Astrocyte (in vitro differentiated cells and primary cell): ENCODE measurements at regions not wholly inside any gene's neighbourhood (a gene's known extent, or its start where the extent isn't known, plus 50 kb on each side); places are given as distances from the start of the nearest gene placed in this dataset.

Experiments used
- EZH2 ChIP-seq: IDR thresholded peaks from 2 replicates; pipeline ENCODE4 v1.6.1; 2012; ENCODE audit warnings: mild to moderate bottlenecking, low read length, inconsistent platforms; ENCODE audit not compliant: insufficient read depth
- TF ChIP-seq, protein P1 (sequence below): IDR thresholded peaks from 2 replicates; pipeline ENCODE4 v1.5.1; 2011; ENCODE audit warnings: low read depth, mild to moderate bottlenecking, inconsistent platforms, low read length, moderate library complexity; ENCODE audit not compliant: insufficient read depth

DNA sequence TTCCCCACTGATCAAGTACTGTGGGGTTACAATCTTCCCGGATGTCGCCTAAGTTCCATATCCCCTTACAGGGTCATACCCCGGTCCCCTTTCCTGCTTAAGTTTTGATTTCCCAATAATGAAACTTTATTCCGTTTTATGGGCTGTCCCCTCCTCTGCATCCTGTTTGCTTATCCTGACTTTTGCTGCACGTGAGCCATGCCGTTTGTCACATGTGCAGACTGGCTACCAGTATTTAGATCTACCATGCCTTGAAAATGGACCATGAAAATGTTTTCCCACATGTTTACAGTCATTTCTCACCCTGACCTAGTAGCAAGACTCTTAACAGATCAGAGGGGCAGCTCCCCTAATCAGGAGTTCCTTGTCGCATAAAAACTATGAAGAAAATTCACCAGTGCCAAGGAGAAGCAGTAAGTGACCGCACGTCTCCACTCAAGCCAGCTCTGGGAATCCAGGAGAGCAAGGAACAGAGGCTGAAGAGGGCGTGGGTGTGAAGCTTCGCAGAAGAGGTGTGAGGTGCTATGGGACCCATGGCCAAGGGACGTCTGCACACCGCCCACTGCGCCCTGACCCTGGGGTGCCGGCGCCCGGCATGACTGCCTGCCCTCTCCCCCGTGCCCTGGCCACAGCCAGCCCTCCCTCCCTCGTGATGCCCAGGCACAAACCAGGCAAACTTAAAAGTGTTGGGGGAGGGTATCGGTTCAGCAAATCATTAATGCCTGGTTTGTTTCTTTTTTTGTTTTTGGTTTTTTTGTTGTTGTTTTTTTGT, 440.8 kb upstream of the SALL3 start:
- TF ChIP-seq, protein P1, sequence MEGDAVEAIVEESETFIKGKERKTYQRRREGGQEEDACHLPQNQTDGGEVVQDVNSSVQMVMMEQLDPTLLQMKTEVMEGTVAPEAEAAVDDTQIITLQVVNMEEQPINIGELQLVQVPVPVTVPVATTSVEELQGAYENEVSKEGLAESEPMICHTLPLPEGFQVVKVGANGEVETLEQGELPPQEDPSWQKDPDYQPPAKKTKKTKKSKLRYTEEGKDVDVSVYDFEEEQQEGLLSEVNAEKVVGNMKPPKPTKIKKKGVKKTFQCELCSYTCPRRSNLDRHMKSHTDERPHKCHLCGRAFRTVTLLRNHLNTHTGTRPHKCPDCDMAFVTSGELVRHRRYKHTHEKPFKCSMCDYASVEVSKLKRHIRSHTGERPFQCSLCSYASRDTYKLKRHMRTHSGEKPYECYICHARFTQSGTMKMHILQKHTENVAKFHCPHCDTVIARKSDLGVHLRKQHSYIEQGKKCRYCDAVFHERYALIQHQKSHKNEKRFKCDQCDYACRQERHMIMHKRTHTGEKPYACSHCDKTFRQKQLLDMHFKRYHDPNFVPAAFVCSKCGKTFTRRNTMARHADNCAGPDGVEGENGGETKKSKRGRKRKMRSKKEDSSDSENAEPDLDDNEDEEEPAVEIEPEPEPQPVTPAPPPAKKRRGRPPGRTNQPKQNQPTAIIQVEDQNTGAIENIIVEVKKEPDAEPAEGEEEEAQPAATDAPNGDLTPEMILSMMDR, result no peak
- TF ChIP-seq EZH2, result no peak
